Suppressor macrophage treated with lipopolysaccharide for 4 hours (primary cell): ENCODE measurements at regions not wholly inside any gene's neighbourhood (a gene's known extent, or its start where the extent isn't known, plus 50 kb on each side); places are given as distances from the start of the nearest gene placed in this dataset.

Experiments used
- DNase-seq: peaks from one replicate; pipeline ENCODE4 v3.0.0-alpha.2; 2020

DNA sequence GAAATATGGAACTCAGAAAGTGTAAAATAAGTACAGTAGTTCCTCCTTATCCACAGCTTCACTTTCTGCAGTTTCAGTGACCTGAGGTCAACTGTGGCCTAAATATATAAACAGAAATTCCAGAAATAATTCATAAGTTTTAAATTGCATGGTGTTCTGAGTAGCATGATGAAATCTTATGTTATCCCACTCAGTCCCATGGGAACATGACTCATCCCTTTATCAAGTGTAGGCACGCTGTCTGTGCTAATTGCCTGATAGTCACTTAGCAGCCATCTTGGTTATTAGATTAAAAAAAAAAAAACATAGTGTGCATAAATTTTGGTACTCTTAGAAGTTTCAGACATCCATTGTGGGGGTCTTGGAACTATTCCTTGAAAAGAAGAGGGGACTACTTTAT lies 983.4 kb upstream of the ADGRL3 start:
- no peak for DNase-seq

- no peak for DNase-seq
These were observed 978.3 kb upstream of the ADGRL3 start for GRCh38 chr4:60221866-60222265.

DNA sequence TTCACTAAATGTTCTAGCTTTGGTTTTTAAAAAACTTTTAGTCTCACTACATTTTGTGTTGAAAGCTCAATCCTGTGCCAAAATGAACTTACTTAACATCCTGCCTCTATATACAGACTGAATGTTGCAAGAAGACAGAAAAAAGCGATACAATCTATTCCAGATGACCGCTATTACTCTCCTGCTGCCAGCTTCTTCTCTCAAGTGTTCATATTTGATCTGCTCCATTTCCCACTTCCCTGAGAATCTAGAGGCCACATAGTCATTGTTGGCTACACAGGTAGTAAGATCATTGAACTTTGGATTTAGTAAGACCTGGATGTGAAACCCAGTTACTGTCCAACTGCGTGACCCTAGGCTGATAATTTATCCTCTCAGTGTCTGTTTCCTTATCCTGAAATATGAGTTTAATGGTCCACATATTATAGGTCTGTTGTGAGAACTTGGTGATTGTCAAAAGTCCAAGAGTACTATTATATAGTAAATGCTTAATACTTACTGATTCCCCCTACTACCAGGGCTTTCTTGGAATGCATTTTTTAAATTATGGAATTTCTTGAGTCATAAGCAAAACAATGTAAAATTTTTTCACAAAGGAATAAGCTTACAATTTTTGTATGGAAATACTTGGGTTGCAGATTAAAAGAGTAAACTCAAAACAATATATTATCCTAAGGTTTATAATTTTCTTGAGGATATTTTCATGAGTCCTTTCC lies 976.8 kb upstream of the ADGRL3 start:
- no peak for DNase-seq

- DNase-seq, result no peak
These were observed 958.3 kb upstream of the ADGRL3 start for GRCh38 chr4:60241866-60242265.

- no peak for DNase-seq
These were observed 950.3 kb upstream of the ADGRL3 start for GRCh38 chr4:60249784-60250183.

DNA sequence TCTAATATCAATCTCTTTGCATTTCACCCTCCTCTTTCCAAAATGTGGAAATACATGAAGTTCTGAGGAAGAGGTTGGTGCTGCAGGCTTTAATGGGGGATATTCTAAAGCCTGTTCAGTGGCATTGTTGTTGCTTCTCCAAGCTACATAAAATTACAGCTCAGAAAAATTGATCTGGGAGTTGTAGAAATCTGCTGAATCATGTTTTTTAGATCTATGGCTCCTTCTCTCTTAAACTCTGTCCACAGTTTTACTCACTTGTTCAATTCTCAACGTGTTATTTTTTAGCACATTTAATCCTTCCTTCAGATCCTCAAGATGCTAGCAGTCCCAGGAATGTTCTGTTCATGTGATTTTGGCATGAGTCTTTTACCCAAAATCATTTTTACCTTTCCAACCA lies 949.5 kb upstream of the ADGRL3 start:
- DNase-seq, result no peak

DNA sequence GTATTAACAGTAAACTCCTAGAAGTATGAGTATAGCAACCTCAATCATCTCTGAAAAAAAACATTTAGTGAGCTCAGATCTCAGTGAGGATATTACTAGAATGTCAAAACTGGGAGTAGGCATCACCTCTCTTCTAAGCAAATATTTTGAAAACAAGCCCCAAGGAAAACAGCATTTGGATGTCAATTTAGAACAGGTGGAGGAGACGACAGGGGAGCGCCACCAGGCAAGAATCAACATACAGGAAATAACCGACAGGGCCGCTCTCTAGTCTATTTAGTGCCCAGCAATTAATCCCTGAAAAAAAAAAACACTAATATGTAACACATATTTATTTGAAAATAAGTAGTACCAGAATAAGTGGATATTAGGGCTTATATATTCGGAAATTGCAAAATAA lies 940.3 kb upstream of the ADGRL3 start:
- no peak for DNase-seq

- DNase-seq, result no peak
These were observed 933.6 kb upstream of the ADGRL3 start for GRCh38 chr4:60266505-60266904.

DNA sequence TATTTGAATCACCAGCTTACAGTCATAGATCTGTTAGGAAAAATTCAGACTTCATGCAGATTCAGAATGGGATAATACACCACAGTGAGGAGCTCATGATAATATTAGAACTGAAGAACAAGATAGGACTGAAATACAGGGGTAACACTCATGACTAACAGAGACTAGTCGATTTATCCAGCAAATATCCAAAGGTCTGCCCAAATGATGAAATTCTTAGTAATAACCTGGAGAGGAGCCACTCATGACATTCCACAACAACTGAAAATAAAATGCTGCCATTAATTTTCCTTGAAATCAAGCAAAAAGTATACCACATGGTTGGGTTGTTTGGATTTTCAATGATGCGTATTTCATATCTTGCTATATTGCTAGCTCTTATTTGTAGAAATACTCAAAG lies 903.7 kb upstream of the ADGRL3 start:
- no peak for DNase-seq

DNA sequence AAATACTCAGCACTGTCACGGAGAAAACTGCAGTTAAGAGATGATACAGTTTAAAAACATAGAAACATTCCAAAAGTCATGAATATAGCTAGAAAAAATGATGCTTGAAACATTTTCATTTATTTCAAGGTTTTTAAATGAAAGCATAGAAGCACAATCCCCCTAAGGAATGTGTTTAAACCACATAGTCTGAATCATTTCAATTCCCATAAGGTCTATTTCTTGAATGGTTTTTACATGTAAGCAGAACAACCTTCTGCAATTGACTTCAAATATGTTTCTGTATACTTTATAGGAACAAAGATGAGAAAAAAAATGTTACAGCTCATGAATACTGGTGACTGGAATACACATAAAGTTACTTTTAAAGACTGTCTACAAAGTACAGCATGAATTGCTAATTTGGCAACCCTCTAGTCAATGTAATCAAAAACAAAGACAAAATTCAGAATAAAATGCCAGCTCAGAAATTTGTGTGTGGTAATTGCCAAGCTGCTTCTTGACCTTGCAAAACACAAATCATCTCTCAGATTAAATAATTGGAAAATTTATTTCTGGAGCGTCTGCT lies 886.4 kb upstream of the ADGRL3 start:
- DNase-seq, result no peak

DNA sequence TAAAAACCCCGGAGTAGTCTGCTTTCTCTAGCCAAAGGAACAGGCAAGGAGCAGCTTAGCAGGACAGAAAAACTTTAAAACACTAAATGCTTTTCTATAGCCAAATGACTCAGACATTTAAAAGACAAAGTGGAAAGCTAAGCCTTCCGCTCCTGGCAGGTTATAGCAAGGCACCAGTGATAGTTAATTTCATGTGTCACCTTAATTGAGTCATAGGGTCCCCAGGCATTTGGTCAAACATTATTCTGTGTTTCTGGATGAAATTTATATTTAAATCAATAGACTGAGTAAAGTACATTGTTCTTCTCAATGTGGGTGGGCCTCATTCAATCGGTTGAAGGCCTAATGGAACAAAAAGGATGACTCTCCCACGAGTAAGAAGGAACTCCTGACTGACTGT lies 885.7 kb upstream of the ADGRL3 start:
- DNase-seq, result no peak

DNA sequence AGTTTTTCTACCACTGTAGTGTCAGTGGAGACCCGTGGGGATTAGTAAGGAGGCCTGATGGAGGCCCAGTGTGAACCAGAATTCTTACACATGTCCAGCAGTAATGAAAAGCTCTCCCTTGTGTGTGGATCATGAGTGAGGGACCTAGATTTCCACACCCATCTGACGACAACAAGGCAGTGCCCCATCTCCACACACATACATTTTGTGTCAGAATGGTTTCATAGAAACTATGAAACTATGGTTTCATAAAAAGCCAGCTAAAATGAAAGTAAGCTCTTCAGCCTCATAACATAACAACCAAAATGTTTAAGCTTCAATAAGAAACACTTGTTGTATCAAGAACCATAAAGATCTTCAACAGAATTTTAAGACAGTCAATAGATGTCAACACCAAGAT lies 884.5 kb upstream of the ADGRL3 start:
- no peak for DNase-seq

GRCh38 chr4:60326735-60327134 lies 873.4 kb upstream of the ADGRL3 start:
- no peak for DNase-seq

DNA sequence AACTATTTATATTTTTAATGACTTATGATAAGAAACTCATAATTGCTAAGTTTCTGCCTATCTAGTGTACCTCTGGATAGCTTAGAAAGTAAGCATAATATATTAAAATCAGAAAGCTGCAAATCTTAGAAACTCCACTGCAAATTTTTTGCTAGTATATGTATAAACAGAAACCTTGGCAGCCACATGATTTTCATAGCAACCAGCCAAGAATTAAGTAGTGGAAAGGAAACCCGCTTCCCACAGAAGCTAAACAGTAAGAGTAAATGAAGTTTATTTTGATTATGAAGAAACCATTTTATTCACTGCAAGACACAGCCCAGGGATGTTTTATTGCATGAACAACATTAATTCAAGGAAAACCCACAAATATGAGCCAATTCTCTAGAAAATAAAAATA lies 872.5 kb upstream of the ADGRL3 start:
- DNase-seq, result no peak

DNA sequence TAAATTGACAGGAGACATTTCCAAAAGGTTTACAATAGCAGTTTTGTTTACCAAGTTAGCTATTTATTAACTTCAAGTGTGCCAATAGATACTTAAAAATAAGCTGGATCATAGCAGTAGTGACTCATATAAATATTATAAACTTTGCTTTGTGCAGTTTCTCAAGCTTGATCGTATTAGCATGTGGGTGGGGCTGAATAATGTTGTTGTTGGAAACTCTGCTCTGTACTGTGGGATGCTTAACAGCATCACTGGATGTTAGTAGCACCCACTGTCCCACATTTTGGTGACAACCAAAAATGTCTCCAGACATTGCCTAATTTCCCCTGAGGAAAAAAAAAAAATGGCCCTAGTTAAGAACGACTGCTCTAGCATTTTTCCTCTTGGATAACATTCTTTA lies 855.2 kb upstream of the ADGRL3 start:
- DNase-seq, result no peak

- DNase-seq, result no peak
These were observed 854.7 kb upstream of the ADGRL3 start for GRCh38 chr4:60345392-60345791.

DNA sequence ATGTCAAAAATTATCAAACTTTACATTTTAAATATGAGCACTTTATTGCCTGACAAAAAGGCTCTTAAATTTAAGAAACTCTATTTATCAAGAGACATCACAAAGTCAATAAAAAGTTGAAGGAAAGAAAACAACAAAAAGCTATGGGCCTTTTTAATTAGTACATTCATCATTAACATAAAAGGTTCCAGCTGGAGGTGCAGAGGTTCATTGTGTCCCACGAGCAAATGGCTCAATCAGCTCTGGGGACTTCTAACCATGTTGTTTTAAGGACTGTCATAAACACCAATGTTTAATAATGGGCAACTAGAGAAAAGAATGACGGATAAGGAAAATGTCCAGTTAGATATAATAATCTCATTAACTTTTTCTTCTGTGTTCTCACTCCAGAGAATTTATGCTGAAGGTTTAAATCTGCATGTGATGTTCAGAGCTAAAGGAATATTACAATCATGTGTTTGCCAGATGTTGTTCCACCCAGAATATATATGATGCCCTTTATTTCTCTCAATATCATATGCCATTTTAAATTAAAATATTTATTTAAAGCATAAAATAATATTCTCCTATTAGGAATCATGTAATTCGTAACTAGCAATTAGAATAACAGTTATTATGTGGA lies 840.3 kb upstream of the ADGRL3 start:
- DNase-seq, result no peak

- no peak for DNase-seq
These were observed 835.0 kb upstream of the ADGRL3 start for GRCh38 chr4:60365176-60365575.

- DNase-seq, result no peak
These were observed 833.5 kb upstream of the ADGRL3 start for GRCh38 chr4:60366661-60367060.

- no peak for DNase-seq
These were observed 831.1 kb upstream of the ADGRL3 start for GRCh38 chr4:60368986-60369385.

DNA sequence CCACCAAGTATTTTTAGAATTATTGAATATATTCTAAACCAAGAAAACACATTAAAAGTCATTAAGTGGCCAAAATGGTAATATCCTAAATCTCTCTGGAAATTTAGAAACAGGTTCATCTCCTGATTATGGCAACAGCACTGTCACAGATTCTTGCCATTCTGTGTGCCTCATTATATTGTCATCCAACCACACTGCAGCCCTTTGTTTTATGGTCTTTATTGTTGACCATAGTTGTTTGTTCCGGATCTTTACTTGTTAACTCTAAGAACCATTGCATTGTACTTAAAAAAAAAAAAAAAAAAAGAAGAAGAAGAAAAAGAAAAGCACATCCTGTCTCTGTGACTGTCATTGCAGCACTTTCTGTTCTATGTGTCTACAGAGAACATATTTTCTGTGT lies 822.1 kb upstream of the ADGRL3 start:
- no peak for DNase-seq

DNA sequence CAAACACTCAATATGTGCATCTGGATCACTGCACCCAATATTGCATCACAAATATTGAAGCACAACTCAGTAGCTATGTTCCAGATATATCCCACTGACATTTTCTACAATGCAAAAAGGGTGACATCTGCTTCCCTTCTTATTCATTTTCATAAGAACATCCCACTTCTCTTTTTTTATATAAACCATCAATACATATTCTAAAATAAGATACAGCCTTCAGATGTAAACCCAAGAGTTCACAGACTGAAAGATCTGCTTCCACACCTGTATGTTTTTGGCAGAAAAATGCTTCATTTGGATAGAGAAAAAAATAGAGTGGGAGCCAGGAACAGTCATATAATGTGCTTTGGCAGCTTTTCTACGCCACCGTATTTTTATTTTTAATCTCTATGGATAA lies 815.6 kb upstream of the ADGRL3 start:
- no peak for DNase-seq

DNA sequence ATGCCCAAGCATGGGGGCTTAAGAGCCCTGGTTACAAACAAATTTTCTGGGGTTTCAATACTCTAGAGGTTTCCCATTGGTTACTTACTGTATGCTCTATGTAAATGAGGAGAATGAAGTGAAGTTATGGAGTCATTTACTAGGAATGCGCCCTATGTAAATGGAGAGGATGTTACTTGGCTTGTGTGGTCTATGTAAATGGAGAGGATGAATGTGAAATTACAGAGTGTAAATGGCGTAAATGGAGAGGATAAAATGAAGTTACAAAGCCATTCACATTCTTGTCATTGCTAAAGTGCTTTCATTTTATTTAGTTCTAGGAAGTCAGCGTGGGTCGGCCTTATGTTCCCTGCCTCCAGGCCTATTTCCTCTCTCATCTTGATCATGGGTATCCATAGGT lies 810.5 kb upstream of the ADGRL3 start:
- DNase-seq, result no peak

DNA sequence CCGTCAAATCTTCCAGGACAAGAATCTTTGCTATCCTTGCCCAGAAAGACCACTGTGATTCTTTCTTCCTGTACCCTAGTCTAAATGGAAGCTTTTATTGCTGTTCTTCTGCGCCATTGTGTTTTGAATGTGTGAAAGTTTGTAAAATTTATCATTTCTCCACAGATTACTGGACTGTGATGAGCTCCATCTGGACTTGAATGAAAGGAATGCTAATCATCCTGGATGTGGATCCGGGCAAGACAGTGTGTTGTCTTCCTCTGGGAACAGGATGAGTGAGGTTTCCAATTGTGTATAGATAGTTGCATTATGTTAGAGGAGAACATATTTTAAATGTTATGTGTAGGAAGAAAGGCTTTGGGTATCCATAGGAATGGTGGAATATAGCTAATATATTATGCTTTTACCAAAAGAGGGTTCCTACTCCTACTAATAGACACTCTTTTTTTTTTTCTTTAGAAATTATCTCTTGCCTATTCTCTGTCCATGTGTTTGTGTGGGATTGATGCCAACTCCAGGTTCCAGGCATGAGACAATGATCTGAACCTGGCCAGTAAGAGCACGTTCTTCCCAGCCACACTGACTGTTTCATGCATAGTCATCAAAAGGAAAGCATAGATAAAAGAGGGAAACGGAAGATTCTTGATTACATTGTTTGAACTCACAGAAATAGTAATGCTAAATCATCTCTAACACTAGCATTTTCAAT lies 803.6 kb upstream of the ADGRL3 start:
- no peak for DNase-seq
